ENCODE measurements at regions not wholly inside any gene's neighbourhood (a gene's known extent, or its start where the extent isn't known, plus 50 kb on each side); places are given as distances from the start of the nearest gene placed in this dataset.
A peak's percentile ranks its signal among the peaks of the same experiment; 100 is the strongest.
"Not testable (repeated sequence)": the region's sequence is repeated elsewhere in the genome, so short reads cannot be mapped to it uniquely, and the experiment has no call there.

DNA sequence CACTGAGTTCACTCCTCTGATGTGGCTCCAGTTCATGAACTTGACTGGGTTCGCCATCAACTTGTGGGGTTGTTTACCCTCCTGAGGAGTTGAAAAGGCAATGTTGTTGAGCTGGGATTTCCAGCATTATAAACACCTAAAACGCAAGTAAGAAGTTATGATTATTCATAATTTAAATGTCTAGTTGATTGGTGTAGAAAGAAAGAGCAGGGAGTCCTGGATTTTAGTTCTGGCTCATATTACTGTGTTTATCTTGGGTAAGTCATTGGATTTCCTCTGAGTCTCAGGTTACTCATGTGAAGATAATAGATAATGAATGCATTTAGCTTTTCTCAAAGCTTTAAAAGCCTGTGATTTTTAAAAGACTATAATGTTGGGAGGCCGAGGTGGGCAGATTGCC is 438.0 kb upstream of the CDH20 start:
- no peak for DNase-seq

GRCh38 chr18:60898111-60898510 is 435.1 kb upstream of the CDH20 start:
- DNase-seq: no peak

DNA sequence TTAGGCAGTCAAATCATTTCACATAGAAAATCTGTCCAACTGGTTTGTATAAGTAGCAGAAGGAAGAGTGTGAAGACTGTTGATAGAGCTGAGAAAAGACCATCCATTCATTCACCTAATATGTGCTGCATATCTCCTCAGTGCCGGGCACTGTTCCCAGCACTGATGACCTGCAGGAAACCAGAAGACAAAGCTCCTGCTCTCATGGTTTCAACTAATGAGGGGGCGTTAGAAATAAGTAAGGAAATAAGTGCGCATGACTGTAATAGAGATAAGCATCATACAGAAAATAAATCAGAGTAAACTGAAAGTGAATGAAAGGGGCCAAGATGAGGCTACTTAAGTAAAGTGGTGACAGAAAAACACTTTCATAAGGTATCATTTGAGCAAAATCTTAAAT is 427.5 kb upstream of the CDH20 start:
- no peak for DNase-seq

- DNase-seq: no peak
These were observed 422.7 kb upstream of the CDH20 start for GRCh38 chr18:60910534-60910933.

GRCh38 chr18:60911504-60911903 is 421.7 kb upstream of the CDH20 start:
- no peak for DNase-seq

GRCh38 chr18:60915160-60915559 is 418.1 kb upstream of the CDH20 start:
- DNase-seq: no peak

GRCh38 chr18:60918862-60919261 is 414.4 kb upstream of the CDH20 start:
- DNase-seq: not testable (repeated sequence)

GRCh38 chr18:60925892-60926291 is 407.3 kb upstream of the CDH20 start:
- no peak for DNase-seq

DNA sequence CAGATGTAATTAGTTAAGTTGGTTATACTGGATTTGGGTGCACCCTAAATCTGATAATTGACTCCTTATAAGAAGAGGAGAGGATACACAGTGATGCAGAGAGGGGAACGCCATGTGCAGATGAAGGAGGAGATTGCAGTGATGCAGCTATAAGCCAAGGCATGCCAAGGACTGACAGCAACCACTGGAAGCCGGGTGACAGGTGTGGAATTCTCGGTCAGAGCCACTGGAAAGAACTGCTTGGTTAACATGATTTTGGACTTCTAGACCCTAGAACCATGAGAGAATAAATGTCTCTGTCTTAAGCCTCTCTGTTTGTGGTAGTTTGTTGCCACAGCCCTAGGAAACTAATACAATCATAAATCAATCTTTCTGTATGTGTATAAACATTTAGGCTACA is 403.3 kb upstream of the CDH20 start:
- no peak for DNase-seq

DNA sequence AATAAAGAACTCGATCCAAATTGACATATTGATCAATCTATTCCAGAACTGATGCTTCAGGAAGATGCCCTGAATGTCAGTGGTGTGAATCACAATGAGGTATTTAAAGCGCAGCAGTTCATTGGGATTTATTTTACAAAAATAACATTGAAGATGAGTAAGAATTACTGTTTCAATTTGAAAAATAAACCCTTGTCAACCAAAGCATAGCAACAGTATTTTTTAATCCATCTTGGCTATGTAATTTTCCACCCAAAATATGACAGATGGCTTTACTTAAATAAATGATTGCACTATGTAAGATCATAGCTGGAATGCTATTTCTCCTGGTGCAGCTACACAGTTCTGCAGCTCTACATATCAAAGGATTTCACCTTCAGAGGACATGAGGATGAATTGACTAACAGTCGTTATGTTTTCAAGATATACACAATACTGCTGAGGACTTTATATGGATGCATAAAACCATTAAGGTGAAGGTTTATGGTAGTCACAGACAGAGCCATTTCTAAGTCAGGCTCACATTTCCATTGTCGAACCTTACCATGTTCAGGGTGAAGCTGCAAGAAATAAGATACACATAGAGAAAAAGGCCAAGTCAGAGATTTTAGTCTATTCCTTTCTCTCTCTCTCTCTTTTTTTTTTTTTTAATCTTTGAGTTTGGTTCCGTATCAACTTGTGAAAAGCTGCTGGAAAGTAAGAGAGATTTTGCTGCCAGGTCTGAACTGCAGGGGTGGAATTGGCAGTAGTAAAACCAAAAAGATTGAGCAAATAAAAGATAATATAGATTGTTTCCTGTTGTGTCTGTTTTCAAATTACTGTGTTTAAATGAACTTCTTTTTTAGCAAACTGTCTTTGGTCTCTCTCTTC is 398.0 kb upstream of the CDH20 start:
- no peak for DNase-seq

DNA sequence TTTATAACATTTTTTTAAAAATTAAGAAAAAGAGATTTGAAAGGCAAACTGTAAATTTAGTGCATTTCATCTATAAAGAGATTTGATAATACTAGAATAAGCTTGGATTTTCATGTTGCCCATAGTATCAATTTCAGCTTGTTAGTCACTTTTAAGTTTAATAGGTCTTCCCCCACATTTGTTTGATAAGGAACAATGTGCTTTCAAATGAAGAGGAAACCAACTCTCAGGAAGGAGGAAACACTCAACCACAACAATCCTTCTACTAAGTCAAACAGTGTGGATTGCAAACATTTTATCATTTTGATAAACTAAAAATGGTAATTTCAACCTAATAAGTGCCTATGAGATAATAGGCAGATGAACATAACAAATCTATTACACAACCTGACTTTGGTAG is 397.1 kb upstream of the CDH20 start:
- DNase-seq: no peak

GRCh38 chr18:60943297-60943696 is 389.9 kb upstream of the CDH20 start:
- no peak for DNase-seq

DNA sequence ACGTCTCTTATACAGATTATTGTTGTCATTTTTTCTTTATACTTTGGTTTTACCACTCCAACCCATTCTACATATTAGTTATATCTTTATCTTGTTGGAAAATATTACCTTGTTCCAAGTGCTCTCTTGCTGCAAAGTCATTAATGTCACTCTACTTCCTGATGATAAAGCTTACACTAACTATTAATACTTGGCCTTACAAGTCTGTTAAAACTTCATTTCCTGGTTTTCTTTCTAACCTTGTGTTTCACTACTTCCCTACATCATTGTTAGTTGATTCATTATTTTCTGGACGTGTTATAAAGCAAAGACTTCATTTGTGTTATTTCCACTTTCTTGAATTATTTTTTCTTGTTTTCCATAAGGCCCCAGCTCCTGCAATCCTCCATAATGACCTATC is 382.6 kb upstream of the CDH20 start:
- DNase-seq: no peak

DNA sequence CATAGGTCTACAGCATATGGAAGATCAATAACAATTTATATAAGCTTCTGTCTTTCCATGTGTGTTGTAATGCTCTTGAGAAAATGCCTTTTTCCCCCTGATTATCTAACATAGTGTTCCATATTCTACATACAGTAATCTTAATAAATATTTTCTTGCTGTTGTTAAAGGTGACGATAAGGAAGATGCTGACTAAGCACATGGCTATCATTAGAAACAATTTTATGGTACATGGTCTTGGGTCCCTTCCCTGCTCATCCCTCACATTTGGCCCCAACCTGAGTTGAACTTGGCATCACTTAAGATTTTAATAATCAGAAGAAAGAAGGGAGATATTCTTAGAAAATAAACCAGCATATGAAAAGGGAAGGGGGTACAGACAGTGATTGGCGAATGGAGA is 382.1 kb upstream of the CDH20 start:
- no peak for DNase-seq

- DNase-seq: no peak
These were observed 370.6 kb upstream of the CDH20 start for GRCh38 chr18:60962625-60963024.

- DNase-seq: no peak
These were observed 367.4 kb upstream of the CDH20 start for GRCh38 chr18:60965856-60966255.

GRCh38 chr18:60966876-60967275 is 366.4 kb upstream of the CDH20 start:
- no peak for DNase-seq

- no peak for DNase-seq
These were observed 357.8 kb upstream of the CDH20 start for GRCh38 chr18:60975420-60975819.

- DNase-seq: no peak
These were observed 356.3 kb upstream of the CDH20 start for GRCh38 chr18:60976976-60977375.

DNA sequence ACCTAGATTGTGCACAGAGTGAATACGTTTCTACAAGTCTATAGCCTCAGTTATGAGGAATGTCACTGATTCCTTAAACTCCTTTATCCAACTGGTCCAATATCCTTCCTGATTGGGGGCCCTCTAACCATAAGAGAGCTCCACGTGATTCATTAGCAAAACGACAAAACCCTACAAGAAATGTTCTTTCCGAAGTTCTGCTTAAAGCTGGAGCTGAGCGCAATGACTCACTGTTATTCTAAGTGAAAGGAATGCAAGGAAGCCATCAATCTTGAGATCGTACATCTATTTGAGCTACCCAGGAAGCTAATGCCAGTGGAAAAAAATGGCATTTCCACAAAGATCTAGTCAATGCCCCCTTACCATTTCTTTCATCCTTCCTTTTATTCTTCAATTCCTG is 354.9 kb upstream of the CDH20 start:
- DNase-seq: no peak

DNA sequence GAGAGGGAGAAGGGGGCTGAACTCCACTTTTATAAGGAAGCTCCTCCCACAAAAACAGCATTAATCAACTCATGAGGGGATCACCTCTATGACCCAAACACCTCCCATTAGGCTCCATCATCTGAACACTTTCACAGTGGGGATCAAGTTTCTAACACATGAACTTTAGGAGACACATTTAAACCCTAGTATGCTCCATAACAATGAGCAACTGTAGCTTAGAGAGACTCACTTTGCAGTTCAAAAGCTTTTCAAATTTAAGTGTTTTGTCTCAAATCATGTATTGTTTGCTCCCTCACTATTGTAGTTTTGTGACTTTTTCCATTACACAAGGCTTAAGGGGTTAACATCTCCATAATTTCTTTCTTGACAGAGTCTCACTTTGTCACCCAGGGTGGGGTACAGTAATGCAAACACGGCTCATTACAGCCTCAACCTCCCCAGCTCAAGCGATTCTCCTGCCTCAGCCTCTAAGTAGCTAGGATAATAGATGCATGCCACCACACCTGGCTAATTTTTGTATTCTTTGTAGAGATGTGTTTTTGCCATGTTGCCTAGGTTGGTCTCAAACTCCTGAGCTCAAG is 352.7 kb upstream of the CDH20 start:
- no peak for DNase-seq

DNA sequence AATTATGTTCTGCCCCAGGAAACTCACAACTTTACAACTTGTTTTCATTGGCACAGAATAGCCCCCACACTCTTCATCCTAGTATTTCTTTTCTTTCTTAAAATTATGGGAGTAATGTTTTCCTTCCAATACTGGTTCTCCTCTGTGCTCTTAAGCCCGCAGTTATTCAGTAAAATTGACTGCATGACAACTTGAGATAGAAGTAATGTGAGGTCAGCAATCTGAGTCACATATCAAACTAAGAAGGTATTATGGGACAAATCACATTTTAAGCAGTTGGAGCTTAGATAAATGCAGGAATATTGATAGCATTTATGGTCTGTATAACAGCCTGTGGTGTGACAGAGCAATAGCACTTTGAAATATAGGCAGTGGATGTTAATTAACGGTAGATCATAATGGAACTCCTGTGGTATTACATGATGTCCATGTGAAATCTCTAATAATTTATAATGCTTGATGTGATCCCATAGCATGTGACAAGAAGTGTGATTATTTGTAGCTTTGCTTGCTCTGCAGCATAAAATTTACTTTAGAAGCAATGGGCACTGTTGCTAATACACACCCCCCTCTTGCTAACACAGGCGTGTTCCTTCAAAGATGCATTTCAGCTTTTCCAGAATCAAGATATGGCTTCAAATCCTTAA is 351.4 kb upstream of the CDH20 start:
- DNase-seq: no peak

DNA sequence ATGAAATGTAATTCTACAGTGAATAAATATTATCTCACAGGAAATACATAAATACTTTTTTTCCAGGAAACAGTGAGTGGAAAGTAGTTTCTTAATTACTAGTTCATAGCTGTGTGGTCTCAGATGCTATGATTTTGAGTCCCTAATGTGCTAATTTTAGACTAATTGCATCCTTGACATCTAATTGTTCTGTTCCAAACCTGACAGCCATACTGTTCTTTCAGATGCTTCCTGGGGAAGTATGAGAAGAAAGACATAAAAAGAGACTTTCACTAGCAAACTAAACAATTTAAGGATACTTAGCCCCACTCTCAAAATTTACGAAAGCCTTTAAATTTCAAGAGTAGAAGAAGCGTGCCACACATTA is 350.9 kb upstream of the CDH20 start:
- DNase-seq: no peak

GRCh38 chr18:60982928-60983327 is 350.3 kb upstream of the CDH20 start:
- peak in 1 of 2 donors; percentile 19 for DNase-seq
